Naive thymus-derived CD8-positive, alpha-beta T cell (primary cell): ENCODE measurements at regions not wholly inside any gene's neighbourhood (a gene's known extent, or its start where the extent isn't known, plus 50 kb on each side); places are given as distances from the start of the nearest gene placed in this dataset.

ENCODE experiments used
- ATAC-seq, 2 donors: fragments of 150-1000 bp; cut with Tn5 transposase in 1 of 2; sonication (Bioruptor Pico), chemical (Tn5 transposase) in 1 of 2; 1 replicate in 1 of 2; 2 replicates in 1 of 2; pipeline ENCODE4 v1.10.0; 2021; ENCODE audit warnings: mild to moderate bottlenecking in 2 of 2, moderate library complexity in 2 of 2
- POLR2A ChIA-PET: fragments of 350-600 bp; sonication (Branson Sonifier 250); formaldehyde crosslinking; loops from one replicate; lab custom pipeline; 2021; ENCODE audit warnings: antibody characterized with exemption; lab: Charles Lee
- DNase-seq, 10 donors: peaks; one replicate each; pipeline versions ENCODE4 v3.0.0 to v3.0.0-alpha.2; 2020 to 2022
- H3K27ac Mint-ChIP-seq, 10 donors: one replicate each; pipeline ENCODE4 v1.8.0; 2020 to 2022; ENCODE audit warnings: mild to moderate bottlenecking in 10 of 10, mixed read lengths in 10 of 10, moderate library complexity in 4 of 10, inconsistent platforms in 1 of 10
- H3K27me3 Mint-ChIP-seq, 5 donors: one replicate each; pipeline ENCODE4 v1.8.0; 2021 to 2022; ENCODE audit warnings: mixed read lengths in 5 of 5
- H3K36me3 Mint-ChIP-seq, 3 donors: one replicate each; pipeline ENCODE4 v1.8.0; 2020 to 2022; ENCODE audit warnings: mixed read lengths in 3 of 3, mild to moderate bottlenecking in 2 of 3, inconsistent platforms in 1 of 3
- H3K4me1 Mint-ChIP-seq, 4 donors: one replicate each; pipeline ENCODE4 v1.8.0; 2021 to 2022; ENCODE audit warnings: mixed read lengths in 4 of 4
- H3K4me3 Mint-ChIP-seq, 10 donors: one replicate each; pipeline ENCODE4 v1.8.0; 2020 to 2022; ENCODE audit warnings: mild to moderate bottlenecking in 10 of 10, mixed read lengths in 10 of 10, moderate library complexity in 6 of 10, inconsistent platforms in 1 of 10
- H3K9me3 Mint-ChIP-seq, 9 donors: one replicate each; pipeline ENCODE4 v1.8.0; 2020 to 2022; ENCODE audit warnings: mixed read lengths in 9 of 9, mild to moderate bottlenecking in 3 of 9, inconsistent platforms in 1 of 9, moderate library complexity in 1 of 9

GRCh38 chr1:22320587-22321344, 130.9 kb upstream of the ZBTB40 start:
- Mint-ChIP-seq H3K36me3 (no peaks in the 10 kb centered on the region), H3K4me1 (peaks cover 0 to 4% (median 0%) of the 10 kb centered on the region in 4 donors), H3K27ac (peak overlapping the region in 1 of 10 donors; percentile 18), H3K27me3 (peaks cover 4 to 17% (median 8%) of the 10 kb centered on the region in 5 donors), H3K9me3 (no peaks in the 10 kb centered on the region), H3K4me3 (no peak overlapping the region)
- POLR2A ChIA-PET: no interaction called here
- ATAC-seq (no peak), DNase-seq (no peak)

- DNase-seq: no peak
- H3K27ac Mint-ChIP-seq: no peak overlapping the region
- H3K27me3 Mint-ChIP-seq: peaks cover 4 to 22% (median 11%) of the 10 kb centered on the region in 5 donors
- no peak overlapping the region for H3K4me3 Mint-ChIP-seq
- no peaks in the 10 kb centered on the region for H3K36me3 Mint-ChIP-seq
- peaks cover 0 to 1% (median 0%) of the 10 kb centered on the region in 9 donors for H3K9me3 Mint-ChIP-seq
- no peak for ATAC-seq
- H3K4me1 Mint-ChIP-seq: peaks cover 0 to 4% (median 0%) of the 10 kb centered on the region in 4 donors
- POLR2A ChIA-PET: no interaction called here
These were observed 129.7 kb upstream of the ZBTB40 start for GRCh38 chr1:22321917-22322316.

GRCh38 chr1:22323141-22323845, 128.4 kb upstream of the ZBTB40 start:
- Mint-ChIP-seq H3K36me3 (no peaks in the 10 kb centered on the region), H3K4me3 (no peak overlapping the region), H3K4me1 (peaks cover 0 to 1% (median 0%) of the 10 kb centered on the region in 4 donors), H3K27ac (no peak overlapping the region), H3K9me3 (peaks cover 0 to 1% (median 0%) of the 10 kb centered on the region in 9 donors), H3K27me3 (peaks cover 0 to 16% (median 8%) of the 10 kb centered on the region in 5 donors)
- POLR2A ChIA-PET: no interaction called here
- ATAC-seq (no peak), DNase-seq (no peak)

- no peak overlapping the region for H3K4me3 Mint-ChIP-seq
- H3K4me1 Mint-ChIP-seq: peaks cover 0 to 1% (median 0%) of the 10 kb centered on the region in 4 donors
- H3K27me3 Mint-ChIP-seq: peaks cover 0 to 13% (median 8%) of the 10 kb centered on the region in 5 donors
- peaks cover 0 to 1% (median 0%) of the 10 kb centered on the region in 9 donors for H3K9me3 Mint-ChIP-seq
- no peak overlapping the region for H3K27ac Mint-ChIP-seq
- DNase-seq (no peak), ATAC-seq (no peak)
- POLR2A ChIA-PET: no interaction called here
- H3K36me3 Mint-ChIP-seq: no peaks in the 10 kb centered on the region
These were observed 127.7 kb upstream of the ZBTB40 start for GRCh38 chr1:22323846-22324504.

GRCh38 chr1:22325531-22326371, 125.9 kb upstream of the ZBTB40 start:
- Mint-ChIP-seq H3K9me3 (peaks cover 0 to 1% (median 0%) of the 10 kb centered on the region in 9 donors), H3K27me3 (peaks cover 0 to 16% (median 8%) of the 10 kb centered on the region in 5 donors), H3K4me1 (peaks cover 0 to 1% (median 0%) of the 10 kb centered on the region in 4 donors), H3K36me3 (no peaks in the 10 kb centered on the region), H3K27ac (no peak overlapping the region), H3K4me3 (no peak overlapping the region)
- no peak for DNase-seq
- no peak for ATAC-seq
- POLR2A ChIA-PET: no interaction called here

GRCh38 chr1:22326372-22326915, 125.2 kb upstream of the ZBTB40 start:
- no peak for ATAC-seq

GRCh38 chr1:22326931-22327330, 124.7 kb upstream of the ZBTB40 start:
- Mint-ChIP-seq H3K9me3 (peaks cover 0 to 1% (median 0%) of the 10 kb centered on the region in 9 donors), H3K4me3 (no peak overlapping the region), H3K36me3 (no peaks in the 10 kb centered on the region), H3K27ac (no peak overlapping the region), H3K27me3 (peaks cover 0 to 16% (median 7%) of the 10 kb centered on the region in 5 donors), H3K4me1 (no peaks in the 10 kb centered on the region)
- POLR2A ChIA-PET: no interaction called here
- DNase-seq (peak in 1 of 10 donors; percentile 1), ATAC-seq (no peak)

More at GRCh38 chr1:22326372-22326915, 125.2 kb upstream of the ZBTB40 start:
- no peaks in the 10 kb centered on the region for H3K36me3 Mint-ChIP-seq
- peaks cover 0 to under 1% (median 0%) of the 10 kb centered on the region in 4 donors for H3K4me1 Mint-ChIP-seq
- DNase-seq: no peak
- POLR2A ChIA-PET: no interaction called here
- peaks cover 0 to 1% (median 0%) of the 10 kb centered on the region in 9 donors for H3K9me3 Mint-ChIP-seq
- peaks cover 0 to 13% (median 6%) of the 10 kb centered on the region in 5 donors for H3K27me3 Mint-ChIP-seq
- no peak overlapping the region for H3K27ac Mint-ChIP-seq
- H3K4me3 Mint-ChIP-seq: no peak overlapping the region

- peaks cover 0 to 19% (median 7%) of the 10 kb centered on the region in 5 donors for H3K27me3 Mint-ChIP-seq
- H3K4me3 Mint-ChIP-seq: no peak overlapping the region
- no peak overlapping the region for H3K27ac Mint-ChIP-seq
- H3K9me3 Mint-ChIP-seq: peaks cover 0 to 1% (median 0%) of the 10 kb centered on the region in 9 donors
- no peaks in the 10 kb centered on the region for H3K4me1 Mint-ChIP-seq
- ATAC-seq: no peak
- POLR2A ChIA-PET: no interaction called here
- no peaks in the 10 kb centered on the region for H3K36me3 Mint-ChIP-seq
- peak in 1 of 10 donors; percentile 6 for DNase-seq
These were observed 124.2 kb upstream of the ZBTB40 start for GRCh38 chr1:22327411-22327810.

- no peak overlapping the region for H3K27ac Mint-ChIP-seq
- H3K27me3 Mint-ChIP-seq: peaks cover 0 to 26% (median 12%) of the 10 kb centered on the region in 5 donors
- POLR2A ChIA-PET: no interaction called here
- H3K36me3 Mint-ChIP-seq: no peaks in the 10 kb centered on the region
- no peak for ATAC-seq
- DNase-seq: peak in 1 of 10 donors; percentile 4
- no peak overlapping the region for H3K4me3 Mint-ChIP-seq
- no peaks in the 10 kb centered on the region for H3K4me1 Mint-ChIP-seq
- peaks cover 0 to 1% (median 0%) of the 10 kb centered on the region in 9 donors for H3K9me3 Mint-ChIP-seq
These were observed 123.1 kb upstream of the ZBTB40 start for GRCh38 chr1:22328331-22329147.

- H3K36me3 Mint-ChIP-seq: no peaks in the 10 kb centered on the region
- ATAC-seq (no peak), DNase-seq (no peak)
- POLR2A ChIA-PET: no interaction called here
- peaks cover 3 to 30% (median 12%) of the 10 kb centered on the region in 5 donors for H3K27me3 Mint-ChIP-seq
- no peak overlapping the region for H3K4me3 Mint-ChIP-seq
- peaks cover 0 to 1% (median 0%) of the 10 kb centered on the region in 9 donors for H3K9me3 Mint-ChIP-seq
- H3K27ac Mint-ChIP-seq: no peak overlapping the region
- no peaks in the 10 kb centered on the region for H3K4me1 Mint-ChIP-seq
These were observed 122.5 kb upstream of the ZBTB40 start for GRCh38 chr1:22329148-22329515.

- Mint-ChIP-seq H3K27me3 (peaks cover 7 to 34% (median 12%) of the 10 kb centered on the region in 5 donors), H3K4me1 (peaks cover 0 to 3% (median 0%) of the 10 kb centered on the region in 4 donors), H3K9me3 (peaks cover 0 to 1% (median 0%) of the 10 kb centered on the region in 9 donors), H3K27ac (no peak overlapping the region), H3K4me3 (no peak overlapping the region), H3K36me3 (no peaks in the 10 kb centered on the region)
- DNase-seq (no peak), ATAC-seq (no peak)
- POLR2A ChIA-PET: no interaction called here
These were observed 121.4 kb upstream of the ZBTB40 start for GRCh38 chr1:22330092-22330759.
